ENCODE measurements at regions not wholly inside any gene's neighbourhood (a gene's known extent, or its start where the extent isn't known, plus 50 kb on each side); places are given as distances from the start of the nearest gene placed in this dataset.
"Not testable (repeated sequence)": the region's sequence is repeated elsewhere in the genome, so short reads cannot be mapped to it uniquely, and the experiment has no call there.

DNA sequence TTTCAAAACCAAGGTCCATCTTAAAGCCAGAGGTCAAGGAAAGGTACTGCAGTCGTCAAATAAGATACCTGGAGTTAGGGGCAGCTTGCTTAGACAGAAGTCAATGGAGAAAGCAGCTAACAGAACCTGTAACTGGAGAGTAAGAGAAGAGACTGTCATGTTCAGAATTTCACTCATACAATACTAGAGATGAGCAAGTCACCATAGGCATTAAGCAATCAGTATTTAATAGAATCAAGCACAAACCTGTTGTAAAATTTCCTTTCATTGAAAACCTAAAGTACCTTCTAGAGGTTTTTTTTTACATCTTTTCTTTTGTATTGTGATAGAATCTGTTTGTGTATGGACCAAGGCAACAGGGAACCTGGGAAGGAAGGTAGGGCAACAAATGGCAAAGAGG is 183.4 kb upstream of the ERBB4 start:
- no peak overlapping the region for H3K4me3 ChIP-seq (ENCODE audit: low read length)
- peak; percentile 58 for DNase-seq (ENCODE audit: low read depth)
- TF ChIP-seq, protein P1, sequence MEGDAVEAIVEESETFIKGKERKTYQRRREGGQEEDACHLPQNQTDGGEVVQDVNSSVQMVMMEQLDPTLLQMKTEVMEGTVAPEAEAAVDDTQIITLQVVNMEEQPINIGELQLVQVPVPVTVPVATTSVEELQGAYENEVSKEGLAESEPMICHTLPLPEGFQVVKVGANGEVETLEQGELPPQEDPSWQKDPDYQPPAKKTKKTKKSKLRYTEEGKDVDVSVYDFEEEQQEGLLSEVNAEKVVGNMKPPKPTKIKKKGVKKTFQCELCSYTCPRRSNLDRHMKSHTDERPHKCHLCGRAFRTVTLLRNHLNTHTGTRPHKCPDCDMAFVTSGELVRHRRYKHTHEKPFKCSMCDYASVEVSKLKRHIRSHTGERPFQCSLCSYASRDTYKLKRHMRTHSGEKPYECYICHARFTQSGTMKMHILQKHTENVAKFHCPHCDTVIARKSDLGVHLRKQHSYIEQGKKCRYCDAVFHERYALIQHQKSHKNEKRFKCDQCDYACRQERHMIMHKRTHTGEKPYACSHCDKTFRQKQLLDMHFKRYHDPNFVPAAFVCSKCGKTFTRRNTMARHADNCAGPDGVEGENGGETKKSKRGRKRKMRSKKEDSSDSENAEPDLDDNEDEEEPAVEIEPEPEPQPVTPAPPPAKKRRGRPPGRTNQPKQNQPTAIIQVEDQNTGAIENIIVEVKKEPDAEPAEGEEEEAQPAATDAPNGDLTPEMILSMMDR (IDR thresholded peaks at IDR 0.05; ENCODE audit: insufficient read depth, low read depth, low read length, missing control alignments): no peak

DNA sequence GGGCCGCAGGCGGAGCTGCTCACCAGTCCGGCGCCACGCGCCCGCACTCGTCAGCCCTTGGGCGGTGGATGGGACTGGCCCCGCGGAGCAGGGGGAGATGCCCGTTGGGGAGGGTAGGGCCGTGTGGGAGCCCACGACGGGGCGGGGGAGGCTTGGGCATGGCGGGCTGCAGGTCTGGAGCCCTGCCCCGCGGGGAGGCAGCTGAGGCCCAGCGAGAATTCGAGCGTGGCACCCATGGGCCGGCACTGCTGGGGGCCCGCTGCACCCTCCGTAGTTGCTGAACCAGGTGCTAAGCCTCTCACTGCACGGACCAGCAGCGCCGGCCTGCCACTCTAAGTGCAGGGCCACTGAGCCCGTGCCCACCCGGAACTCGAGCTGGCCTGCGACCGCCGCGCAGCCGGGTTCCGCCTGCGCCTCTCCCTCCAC is 182.4 kb upstream of the ERBB4 start:
- TF ChIP-seq, protein P1 (IDR thresholded peaks at IDR 0.05; ENCODE audit: insufficient read depth, low read depth, low read length, missing control alignments): no peak
- H3K4me3 ChIP-seq (ENCODE audit: low read length): no peak overlapping the region
- DNase-seq (ENCODE audit: low read depth): no peak

DNA sequence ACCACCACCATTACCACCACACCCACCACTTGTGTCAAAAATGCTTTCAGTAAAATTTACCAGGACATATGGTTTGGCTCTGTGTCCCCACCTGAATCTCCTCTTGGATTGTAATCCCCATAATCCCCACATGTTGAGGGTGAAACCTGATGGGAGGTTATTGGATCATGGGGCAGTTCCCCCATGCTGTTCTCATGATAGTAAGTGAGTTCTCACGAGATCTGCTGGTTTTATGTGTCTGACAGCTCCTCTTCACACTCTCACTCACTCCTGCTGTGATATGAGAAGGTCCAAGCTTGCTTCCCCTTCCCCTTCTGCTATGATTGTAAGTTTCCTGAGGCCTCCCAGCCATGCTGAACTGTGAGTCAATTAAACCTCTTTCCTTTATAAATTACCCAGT is 176.8 kb upstream of the ERBB4 start:
- not testable (repeated sequence) for DNase-seq (ENCODE audit: low read depth)

DNA sequence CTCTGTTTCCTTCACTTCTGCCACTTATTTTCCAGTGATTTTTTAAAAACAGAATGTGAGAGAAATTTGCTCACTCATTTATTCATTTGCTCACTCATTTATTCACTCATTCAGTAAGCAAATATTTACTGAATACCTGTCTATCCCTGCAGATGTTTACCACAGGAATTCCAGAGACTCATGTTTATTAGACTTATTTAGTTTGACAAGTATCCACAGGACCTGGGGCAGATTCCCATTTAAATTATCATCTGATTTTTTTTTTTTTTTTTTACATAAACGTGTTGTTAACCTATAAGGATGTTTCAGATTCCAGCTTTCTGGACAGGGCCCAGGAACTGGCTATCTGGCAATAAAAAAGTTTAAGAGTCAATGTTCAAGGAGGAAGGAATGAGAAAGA is 175.1 kb upstream of the ERBB4 start:
- no peak overlapping the region for H3K4me3 ChIP-seq (ENCODE audit: low read length)
- DNase-seq (ENCODE audit: low read depth): peak; percentile 80
- TF ChIP-seq, protein P1 (IDR thresholded peaks at IDR 0.05; ENCODE audit: insufficient read depth, low read depth, low read length, missing control alignments): no peak

More for the DNA sequence above, 176.8 kb upstream of the ERBB4 start:
- not testable (repeated sequence) for H3K4me3 ChIP-seq (ENCODE audit: low read length)

DNA sequence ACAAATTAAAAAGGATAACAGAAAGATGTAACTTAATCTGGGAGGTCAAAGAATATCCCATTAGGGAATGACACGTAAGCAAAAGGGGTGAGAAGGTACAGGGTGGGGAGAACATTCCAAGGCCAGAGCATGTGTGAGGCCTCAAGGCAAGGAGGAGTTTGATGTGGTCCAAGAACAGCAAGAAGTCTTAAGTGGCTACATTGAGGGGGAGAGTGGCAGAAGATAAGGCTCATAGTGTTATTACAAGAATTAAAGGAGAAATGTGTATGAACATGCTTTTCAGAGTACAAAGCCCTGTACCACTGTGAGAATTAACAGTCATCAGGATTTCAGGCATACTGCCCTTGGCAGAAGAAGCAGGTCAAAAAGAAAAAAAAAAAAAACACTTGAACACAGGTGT is 174.4 kb upstream of the ERBB4 start:
- peak; percentile 82 for DNase-seq (ENCODE audit: low read depth)
- TF ChIP-seq, protein P1 (IDR thresholded peaks at IDR 0.05; ENCODE audit: insufficient read depth, low read depth, low read length, missing control alignments): no peak

DNA sequence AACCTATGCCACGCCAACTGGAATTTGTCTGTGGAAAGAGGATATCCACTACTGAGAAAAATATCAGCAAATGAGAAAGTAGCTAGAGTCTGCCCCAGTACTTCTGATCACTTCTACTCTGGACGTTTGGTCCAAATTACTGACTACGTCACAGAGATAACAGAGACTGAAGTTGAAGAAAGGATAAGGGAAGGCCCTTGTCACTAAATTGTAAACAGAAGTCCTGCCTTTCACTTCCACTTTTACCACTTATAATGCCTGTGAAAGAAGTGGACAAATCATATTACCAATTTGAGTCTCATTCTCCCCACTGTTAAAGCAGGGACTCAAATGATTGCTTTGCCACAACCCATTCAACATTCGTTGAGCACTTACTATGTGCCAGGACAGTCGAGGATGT is 173.9 kb upstream of the ERBB4 start:
- peak; percentile 5 for DNase-seq (ENCODE audit: low read depth)
- TF ChIP-seq, protein P1 (IDR thresholded peaks at IDR 0.05; ENCODE audit: insufficient read depth, low read depth, low read length, missing control alignments): no peak
- no peak overlapping the region for H3K4me3 ChIP-seq (ENCODE audit: low read length)

More for the DNA sequence above, 174.4 kb upstream of the ERBB4 start:
- H3K4me3 ChIP-seq (ENCODE audit: low read length): no peak overlapping the region

DNA sequence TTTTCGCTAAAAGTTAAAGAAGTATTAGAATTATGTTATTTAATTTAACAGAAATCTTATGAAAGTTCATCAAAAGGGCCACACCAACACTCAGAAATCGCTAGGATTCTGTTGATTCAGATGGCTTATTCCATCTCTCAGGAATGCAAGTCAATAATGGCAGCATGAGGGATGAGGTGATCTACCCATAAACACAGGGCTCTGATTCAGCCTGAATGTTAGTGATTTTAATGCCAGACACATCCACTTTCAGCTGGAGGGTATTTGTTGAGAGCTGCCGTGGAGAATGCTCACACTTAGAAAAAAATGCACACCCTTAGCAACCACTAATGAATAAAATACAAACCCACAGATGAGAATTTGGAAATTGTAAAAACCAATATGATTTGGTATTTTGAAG is 173.3 kb upstream of the ERBB4 start:
- peak; percentile 93 for DNase-seq (ENCODE audit: low read depth)
- TF ChIP-seq, protein P1 (IDR thresholded peaks at IDR 0.05; ENCODE audit: insufficient read depth, low read depth, low read length, missing control alignments): no peak
- no peak overlapping the region for H3K4me3 ChIP-seq (ENCODE audit: low read length)

Measured in epithelial cell of esophagus (primary cell).